GM19023 (cell line): ENCODE measurements at regions not wholly inside any gene's neighbourhood (a gene's known extent, or its start where the extent isn't known, plus 50 kb on each side); places are given as distances from the start of the nearest gene placed in this dataset.

ENCODE experiments used
- ATAC-seq: cut with Tn5 transposase; IDR thresholded peaks from one replicate; pipeline ENCODE4 v1.9.1; 2021; ENCODE audit warnings: mild to moderate bottlenecking, moderate library complexity; ENCODE audit not compliant: unreplicated experiment

GRCh38 chr14:41418851-41419250, 187.8 kb upstream of the LRFN5 start:
- no peak for ATAC-seq

- no peak for ATAC-seq
Observed at GRCh38 chr14:41409806-41410205, 196.9 kb upstream of the LRFN5 start.

- no peak for ATAC-seq
Observed at GRCh38 chr14:41404126-41404525, 202.6 kb upstream of the LRFN5 start.

- no peak for ATAC-seq
Observed at GRCh38 chr14:41403360-41403759, 203.3 kb upstream of the LRFN5 start.

GRCh38 chr14:41397926-41398325, 208.8 kb upstream of the LRFN5 start:
- no peak for ATAC-seq

- no peak for ATAC-seq
Observed at GRCh38 chr14:41393512-41393911, 213.2 kb upstream of the LRFN5 start.

- ATAC-seq = no peak
Observed at GRCh38 chr14:41392226-41392625, 214.4 kb upstream of the LRFN5 start.

- no peak for ATAC-seq
Observed at GRCh38 chr14:41389355-41389754, 217.3 kb upstream of the LRFN5 start.

GRCh38 chr14:41385797-41386196, 220.9 kb upstream of the LRFN5 start:
- ATAC-seq = no peak

- ATAC-seq = no peak
Observed at GRCh38 chr14:41380017-41380416, 226.7 kb upstream of the LRFN5 start.

GRCh38 chr14:41378526-41378925, 228.2 kb upstream of the LRFN5 start:
- ATAC-seq = no peak

- ATAC-seq = no peak
Observed at GRCh38 chr14:41377932-41378331, 228.7 kb upstream of the LRFN5 start.

GRCh38 chr14:41374092-41374491, 232.6 kb upstream of the LRFN5 start:
- no peak for ATAC-seq

- no peak for ATAC-seq
Observed at GRCh38 chr14:41362139-41362538, 244.5 kb upstream of the LRFN5 start.

GRCh38 chr14:41360126-41360525, 246.6 kb upstream of the LRFN5 start:
- no peak for ATAC-seq

- ATAC-seq = no peak
Observed at GRCh38 chr14:41355866-41356265, 250.8 kb upstream of the LRFN5 start.

- no peak for ATAC-seq
Observed at GRCh38 chr14:41350476-41350875, 256.2 kb upstream of the LRFN5 start.

GRCh38 chr14:41349289-41349910, 257.3 kb upstream of the LRFN5 start:
- no peak for ATAC-seq

- no peak for ATAC-seq
Observed at GRCh38 chr14:41343857-41344256, 262.8 kb upstream of the LRFN5 start.

GRCh38 chr14:41313196-41313595, 293.5 kb upstream of the LRFN5 start:
- ATAC-seq = no peak

- ATAC-seq = no peak
Observed at GRCh38 chr14:41303506-41303905, 303.2 kb upstream of the LRFN5 start.

- no peak for ATAC-seq
Observed at GRCh38 chr14:41302776-41303175, 303.9 kb upstream of the LRFN5 start.

- ATAC-seq = no peak
Observed at GRCh38 chr14:41299924-41300323, 306.8 kb upstream of the LRFN5 start.
